IPS DF 4.7 (cell line): ENCODE measurements at regions not wholly inside any gene's neighbourhood (a gene's known extent, or its start where the extent isn't known, plus 50 kb on each side); places are given as distances from the start of the nearest gene placed in this dataset.

Experiments used
- DNase-seq: peaks from one replicate; pipeline ENCODE4 v3.0.0-alpha.2; 2013; ENCODE audit warnings: low spot score; ENCODE audit errors: extremely low read depth

DNA sequence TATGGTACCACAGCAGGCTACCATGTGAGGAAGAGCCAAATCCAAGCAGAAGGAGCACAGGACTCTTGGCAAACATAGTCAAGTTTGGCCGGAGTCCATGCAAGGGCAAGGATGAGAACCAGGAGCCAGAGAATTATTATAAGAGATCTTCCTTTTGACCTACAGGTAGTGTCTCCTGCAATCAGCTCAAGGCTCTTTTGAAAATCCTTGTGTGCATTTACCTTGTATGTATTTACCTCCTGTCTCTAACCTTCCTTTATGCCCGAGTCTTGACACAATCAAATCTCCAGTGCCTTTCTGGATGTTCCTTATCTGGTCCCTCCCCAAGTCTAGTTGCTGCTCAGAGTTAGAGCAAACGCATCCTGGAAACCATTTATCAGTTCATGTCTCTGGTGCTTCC, 855.0 kb upstream of the CELF4 start:
- no peak for DNase-seq

DNA sequence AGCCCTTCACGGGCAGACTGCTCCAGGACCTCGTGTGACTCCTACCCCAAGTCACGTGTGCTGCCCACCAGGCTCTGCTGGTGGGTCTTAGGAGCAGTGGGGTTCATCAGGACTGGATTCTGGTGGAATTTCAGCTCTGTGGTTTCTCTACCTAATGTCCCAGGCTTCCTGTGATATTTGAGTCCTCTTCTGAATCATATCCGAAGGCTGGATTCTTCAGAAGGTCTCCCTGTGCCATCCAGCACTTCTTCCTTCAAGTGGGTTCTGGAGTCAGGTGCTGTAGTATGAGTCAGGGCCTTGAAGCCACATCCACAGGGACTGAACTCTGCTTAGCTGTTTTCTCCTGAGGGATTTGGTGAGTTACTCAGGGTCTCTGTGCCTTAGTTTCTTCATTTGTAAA, 850.2 kb upstream of the CELF4 start:
- no peak for DNase-seq

DNA sequence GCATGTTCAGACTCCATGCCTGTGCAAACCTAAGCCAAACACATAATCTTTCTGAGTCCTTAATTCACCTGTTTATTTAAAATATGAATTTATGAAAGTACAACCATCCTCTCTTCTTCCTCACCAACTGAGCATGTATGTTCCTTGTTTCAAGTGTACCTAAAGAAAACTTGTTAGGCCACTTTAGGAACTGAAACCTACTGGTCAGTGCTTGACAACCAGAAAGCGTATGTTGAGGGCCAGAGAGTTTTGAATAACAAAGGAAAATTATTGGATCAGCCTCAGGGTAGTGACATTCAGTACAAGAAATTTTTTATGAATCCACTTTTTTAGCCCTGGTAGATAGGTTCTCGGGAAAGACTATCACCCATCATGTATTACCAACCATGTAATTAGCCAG, 847.6 kb upstream of the CELF4 start:
- no peak for DNase-seq

DNA sequence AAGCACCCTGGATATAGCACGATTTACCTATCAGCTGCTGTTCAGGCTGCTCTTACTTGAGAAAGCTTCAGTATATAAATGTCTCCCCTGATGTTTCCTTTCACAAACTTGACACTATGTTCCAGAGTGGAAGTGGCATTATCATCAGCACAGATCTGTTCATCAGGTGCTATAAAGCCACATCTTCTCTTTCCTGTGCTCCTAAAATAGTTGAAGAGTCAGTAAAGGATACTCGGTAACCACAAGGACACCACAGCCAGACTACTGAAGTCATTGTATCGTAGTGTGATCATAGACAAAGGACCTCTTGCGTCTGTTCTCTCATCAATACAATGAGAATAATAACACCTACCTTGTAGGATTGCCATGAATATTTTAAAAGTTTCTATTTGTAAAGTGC, 841.0 kb upstream of the CELF4 start:
- no peak for DNase-seq

DNA sequence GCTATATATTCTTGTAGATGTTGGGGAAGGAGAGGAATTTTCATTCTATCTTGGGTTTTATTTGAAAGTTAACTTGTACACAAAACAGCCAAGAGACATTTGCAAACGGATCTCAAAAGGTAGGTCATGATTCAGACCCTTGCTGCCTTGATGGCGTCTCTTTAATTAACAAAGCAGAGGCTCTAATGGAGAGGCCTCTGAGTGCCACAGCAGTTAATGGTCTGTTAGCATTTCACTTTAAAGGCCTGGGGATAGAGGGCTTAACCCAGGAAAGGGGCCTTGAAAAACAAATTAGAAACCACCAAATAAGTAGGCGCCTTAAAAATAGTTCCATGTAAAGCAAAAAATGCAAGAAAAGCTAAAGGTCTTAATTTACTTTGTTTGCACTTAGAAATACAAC, 836.9 kb upstream of the CELF4 start:
- DNase-seq: no peak

DNA sequence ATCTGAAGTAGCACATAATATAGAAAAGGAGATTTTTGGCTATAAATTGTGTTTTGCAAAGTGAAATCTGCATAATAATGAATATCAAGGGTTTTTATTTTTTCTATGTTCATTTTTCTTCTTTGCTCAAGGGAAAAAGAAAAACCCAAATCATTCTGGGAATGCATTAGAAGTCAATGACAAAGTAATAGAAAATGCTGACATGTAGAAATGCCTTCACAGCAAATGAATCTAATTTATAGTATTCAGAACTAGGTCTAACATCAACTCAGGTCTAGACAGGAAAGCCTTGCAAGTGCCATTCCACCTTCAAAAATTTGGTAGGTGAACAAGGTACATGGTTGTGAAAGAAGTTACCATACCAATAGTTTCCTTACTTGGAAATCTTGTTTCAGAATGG, 831.5 kb upstream of the CELF4 start:
- no peak for DNase-seq

DNA sequence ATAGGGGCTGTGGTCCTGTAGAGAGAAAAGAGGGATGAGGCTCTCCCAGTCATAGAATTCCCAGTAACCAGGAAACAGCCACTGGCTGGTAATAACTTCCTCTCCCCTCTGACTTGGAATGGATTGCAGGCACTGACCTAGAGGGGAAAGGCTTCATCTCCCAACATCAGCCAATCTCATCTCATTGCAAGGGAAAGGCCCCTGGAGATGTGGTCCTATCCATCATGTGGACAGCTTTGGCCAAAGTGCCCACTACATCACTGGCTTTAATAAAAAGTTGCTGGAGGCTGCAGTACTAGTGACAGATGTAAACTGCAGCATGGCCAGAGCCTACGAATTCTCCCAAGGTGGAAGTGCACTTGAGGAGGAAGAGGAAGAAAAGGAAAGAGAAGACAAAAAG, 820.5 kb upstream of the CELF4 start:
- no peak for DNase-seq

DNA sequence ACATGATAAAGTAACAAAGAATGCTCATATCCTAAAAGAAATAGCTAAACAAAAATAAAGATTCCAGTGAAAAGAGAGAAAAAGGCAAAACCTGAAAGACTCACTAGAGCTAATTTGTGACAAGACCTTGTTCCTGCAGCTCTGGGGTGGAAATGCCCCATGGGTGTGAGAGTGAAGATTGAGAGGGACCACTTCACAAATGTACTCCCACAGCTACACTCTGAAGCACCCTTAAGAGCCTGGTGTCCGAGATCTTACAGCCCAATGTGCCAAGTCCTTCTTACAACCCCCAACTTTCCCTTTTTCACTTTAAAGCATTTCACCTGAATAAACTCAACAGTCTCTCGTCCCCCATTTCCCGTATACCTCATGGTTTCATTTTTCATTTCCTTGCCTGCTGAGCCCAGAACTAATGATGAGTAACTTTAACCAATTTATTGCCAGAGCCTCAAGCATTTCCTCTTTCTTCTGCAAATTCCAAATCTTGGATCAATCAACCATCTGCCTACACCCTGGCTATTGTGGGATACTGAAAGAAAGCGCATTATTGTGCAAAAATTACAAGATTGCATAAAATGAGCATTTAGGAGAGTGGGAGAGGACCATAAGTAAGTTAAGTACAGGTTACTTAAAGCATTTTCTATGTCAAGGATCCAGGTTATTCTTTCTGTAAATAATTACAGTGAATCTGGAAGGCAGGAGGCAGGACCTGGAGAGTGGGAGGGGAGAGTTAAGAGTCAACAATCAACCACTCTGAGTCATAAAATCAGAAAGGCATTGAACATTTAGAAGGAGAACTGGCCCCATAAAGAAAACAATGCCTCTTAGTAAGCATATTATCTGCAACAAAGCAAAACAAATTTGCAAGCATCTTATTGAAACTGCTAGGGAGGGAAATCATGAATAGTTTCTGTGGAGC, 804.4 kb upstream of the CELF4 start:
- no peak for DNase-seq

DNA sequence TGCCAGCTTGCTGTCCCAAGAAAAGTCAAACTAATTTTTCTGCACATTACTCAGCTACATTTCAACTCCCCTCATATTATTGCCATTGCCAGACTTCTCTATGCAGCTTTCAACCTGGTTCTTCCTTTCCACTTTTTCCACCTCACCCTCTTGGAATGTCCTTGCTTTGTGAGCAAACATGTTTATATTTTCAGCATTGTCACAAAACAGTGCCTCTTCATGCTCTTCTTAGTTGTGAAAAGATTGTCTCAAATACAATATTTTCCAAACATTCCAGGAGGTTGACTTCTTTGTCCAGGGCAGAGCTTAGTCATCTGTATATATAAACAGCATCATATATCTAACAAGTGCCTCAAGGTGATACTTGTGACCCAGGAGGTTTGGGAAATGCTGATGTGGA, 803.3 kb upstream of the CELF4 start:
- DNase-seq: no peak

DNA sequence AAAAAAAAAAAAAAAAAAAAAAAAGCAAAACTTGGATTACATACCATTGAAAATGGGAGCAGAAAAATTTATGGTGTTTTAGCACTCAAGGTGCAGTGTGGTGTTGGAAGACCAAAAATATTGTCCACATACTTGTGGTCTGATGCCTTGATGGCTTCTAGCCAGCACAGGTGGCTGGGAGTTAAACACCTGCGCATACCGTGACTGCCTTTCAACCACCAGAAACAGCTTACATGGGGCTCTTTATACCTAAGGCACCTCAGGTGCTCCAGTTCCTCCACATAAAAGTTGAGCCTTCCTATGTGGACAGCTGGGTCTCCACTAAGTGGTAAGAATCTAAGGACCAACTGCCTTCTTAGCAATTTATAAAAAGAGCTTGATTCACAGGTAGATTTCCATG, 802.6 kb upstream of the CELF4 start:
- no peak for DNase-seq

DNA sequence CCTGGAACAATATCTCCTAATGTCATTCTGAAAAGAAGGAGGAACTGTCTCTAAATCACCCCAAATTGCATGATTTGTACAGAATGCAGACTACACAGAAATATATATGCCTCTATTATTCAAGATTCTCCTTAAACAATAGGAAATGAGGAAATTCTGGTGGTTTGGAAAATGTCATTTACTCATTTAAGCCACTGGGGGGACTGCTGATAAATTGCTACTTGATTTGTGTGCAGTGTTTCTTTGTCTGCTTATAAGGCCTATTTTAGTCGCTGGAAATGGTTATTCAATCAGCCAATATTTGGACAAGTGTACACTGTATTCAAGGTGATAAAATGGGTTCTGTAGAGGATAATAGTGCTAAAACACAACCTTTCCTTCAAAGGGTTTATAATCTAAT, 801.9 kb upstream of the CELF4 start:
- no peak for DNase-seq

DNA sequence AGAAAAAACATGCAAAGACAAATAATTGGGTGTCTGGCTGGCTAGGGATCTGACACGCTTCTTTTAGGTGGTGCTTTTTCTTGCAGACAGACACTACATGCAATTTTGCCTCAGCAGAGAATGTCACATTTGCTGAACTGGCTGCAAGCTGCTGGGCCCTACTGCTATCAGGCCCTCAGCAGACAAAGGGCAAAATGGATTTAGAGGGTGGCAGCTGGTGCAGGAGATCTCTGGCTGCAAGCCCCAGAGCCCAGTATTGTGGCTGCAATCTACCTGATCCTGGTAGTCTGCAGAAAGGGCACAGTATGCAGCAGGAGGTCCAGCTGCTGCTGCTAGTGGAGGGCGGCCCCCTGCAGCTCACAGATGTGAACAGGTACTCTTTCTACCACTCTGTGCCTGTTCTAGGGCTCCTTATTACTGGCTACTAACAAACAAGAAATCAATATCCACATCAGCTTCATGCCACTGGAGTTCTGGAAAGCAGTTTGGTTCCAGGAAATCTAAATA, 796.7 kb upstream of the CELF4 start:
- DNase-seq: no peak

DNA sequence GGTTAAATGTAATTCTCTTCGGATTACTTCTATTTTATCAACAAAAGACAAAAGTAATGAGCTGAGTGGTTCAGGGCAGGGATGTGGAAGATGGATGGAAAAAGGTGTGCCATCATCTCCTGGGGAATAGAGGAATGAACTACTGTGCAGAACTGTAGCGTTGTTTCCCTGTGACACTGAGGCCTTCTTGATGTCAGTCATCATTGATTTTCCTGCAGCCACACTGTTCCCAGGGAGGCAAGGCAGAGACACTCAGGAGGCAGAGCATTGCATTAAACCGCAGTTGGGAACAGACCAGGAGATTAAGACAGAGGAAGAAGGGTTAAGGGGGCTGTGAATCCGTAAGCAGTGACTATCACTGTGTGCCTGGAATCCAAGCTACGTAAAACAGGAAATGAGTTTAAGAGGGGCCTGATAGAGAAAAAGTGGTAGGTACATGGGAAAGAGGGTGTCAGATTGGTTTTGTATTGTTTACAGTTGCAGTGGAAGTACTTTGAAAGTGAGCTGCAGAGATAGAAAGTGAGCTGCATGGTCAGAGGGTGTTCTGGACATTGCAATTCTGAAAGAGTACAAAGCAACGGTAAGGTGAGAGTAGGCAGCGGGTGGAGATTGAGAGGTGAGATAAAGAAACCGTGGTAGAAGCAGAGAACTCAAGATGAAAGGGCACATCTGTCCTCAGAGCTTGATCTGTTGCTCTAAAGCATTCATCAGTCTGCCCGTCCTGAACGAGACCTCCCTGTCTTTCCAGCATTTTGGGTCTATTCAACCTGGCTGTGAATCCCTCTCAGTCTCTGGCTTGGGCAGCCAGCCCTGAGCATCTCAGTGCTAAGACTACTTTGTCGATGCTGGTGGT, 793.4 kb upstream of the CELF4 start:
- DNase-seq: no peak

DNA sequence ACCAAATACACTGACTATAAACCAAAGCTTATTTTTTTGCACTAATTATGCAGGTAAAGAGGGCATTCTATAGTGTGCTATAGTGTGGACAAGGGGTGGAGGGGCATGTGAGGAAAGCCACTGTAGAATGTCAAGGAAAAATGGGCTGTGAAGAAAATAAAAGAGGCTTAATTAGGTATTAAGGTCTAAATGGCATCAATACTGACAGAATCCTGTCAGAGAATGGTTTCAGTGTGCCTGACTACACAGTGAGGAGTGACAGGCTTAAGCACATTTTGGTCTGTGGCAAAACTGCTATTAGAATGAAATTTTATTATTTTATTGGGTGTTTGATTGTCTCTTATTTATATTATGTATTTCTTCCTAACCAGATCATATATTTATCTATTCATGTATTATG, 787.6 kb upstream of the CELF4 start:
- DNase-seq: no peak

DNA sequence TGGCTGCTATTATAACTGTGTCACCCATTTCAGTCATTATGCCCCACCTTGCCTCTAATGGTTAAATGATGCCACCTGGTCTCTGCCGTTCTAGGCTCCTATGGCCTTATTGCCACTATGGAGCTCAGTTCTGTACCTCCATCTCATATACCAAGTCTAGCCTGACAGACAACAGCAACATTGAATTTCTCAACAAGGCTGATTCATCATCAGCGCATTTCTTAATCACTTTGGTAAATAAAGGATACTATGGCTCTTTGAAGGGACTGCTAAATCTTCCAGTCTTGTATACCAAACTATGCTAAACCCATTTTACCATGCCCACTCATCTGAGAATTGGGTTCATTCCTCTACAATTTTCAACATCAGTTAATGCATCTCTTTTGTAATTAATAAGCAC, 784.5 kb upstream of the CELF4 start:
- no peak for DNase-seq

DNA sequence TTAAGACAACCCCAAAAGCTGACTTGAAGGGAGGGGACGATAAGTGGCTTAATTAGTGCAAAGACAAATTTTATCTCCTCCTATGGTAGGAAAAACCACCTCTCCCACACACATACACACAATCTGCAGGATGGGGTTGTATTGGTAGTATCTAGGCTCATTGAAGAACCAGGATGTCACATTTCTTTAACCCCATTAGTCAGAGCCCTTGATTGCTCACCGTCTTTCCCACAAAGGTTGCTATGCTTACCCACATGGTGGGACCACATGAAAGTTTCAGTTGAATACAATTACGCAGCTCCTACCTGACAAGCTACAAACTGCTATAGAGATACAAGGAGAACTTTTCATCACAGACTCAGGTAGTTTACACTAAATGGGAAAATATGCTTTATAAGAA, 765.0 kb upstream of the CELF4 start:
- no peak for DNase-seq

DNA sequence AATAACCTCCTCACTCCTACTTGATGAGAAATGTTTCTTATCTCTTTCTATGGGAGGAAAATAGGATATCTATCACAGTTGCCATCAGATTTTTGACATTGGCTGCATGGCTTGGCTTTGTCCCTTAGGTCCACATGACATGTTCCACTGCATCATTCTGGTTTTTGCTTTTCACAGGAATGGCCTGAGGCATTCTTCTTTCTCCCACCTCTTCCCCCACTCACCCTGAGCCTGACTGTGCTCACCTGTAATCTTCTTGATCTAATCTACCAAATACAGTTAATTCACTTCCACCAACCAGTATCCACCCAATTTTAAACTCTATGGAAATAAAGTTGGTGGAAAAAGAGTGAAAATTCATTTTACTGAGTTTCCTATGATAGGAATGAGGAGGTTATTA, 763.5 kb upstream of the CELF4 start:
- DNase-seq: no peak

DNA sequence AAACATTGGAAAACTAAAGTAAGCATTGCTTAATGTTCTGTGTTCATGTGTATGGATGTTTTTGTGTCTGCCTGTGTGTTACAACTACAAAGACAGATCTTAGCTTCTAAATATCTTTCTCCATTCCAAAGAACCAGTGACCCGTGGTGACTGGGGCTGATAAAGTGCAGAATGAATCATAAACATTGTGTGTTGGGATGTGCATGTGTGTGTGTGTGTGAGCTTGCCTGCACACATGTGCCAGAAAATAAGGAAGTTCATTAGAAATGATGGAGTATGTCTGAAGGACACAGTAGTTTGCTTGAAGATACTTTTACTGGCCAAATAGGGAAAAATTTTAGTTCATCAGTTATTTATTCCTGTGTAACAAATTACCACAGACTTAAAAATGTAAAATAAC, 756.6 kb upstream of the CELF4 start:
- DNase-seq: no peak

DNA sequence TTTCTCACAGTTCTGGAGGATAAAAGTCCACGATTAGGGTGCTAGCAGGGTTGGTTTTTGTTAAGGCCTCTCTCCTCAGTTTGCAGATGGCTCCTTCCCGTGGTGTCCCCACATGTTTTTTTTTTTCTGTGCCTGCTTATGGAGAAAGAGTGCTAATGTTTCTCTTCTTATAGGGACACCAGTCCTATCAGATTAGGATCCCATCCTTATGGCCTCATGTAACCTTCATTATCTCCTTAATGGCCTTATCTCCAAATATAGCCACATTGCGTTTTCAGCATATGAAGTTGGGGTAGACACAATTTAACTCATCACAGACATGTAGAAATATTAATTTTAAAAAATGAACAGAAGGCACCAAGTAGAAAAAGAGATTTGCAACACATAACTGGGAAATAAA, 755.7 kb upstream of the CELF4 start:
- no peak for DNase-seq

DNA sequence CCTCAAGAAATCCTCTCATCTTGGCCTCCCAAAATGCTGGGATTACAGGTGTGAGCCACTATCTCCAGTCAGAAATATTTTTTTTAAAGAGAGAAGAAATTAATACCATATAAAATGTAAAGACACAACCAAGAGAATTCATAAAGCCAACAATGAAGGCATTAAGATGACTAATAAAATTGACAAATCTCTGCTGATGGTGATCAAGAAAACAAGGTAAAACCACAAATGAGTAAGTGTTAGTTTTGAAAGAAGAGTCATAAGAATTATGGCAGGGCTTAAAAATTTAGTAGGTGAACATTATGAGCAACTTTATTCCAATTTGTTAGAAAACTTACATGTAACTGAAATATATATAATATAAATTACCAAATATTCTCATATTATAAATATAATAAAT, 752.8 kb upstream of the CELF4 start:
- no peak for DNase-seq

DNA sequence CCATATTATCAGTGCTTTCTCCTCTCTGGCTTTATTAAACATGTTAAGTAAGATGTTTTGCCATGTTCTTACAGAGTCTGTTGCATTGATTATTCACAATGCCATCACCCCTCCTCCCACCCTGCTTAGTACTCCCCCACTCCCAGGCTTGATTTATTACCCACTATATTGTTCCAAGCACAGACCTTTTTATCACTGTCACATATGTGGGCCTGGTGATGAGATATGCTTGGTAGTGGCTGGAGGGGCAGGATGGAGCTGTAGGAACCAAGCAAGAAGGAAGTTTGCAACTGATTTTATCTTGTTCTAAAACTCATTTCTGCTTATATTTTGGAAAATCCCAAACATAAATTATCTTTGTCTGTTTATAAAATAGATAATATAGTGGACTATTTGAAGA, 748.2 kb upstream of the CELF4 start:
- no peak for DNase-seq

DNA sequence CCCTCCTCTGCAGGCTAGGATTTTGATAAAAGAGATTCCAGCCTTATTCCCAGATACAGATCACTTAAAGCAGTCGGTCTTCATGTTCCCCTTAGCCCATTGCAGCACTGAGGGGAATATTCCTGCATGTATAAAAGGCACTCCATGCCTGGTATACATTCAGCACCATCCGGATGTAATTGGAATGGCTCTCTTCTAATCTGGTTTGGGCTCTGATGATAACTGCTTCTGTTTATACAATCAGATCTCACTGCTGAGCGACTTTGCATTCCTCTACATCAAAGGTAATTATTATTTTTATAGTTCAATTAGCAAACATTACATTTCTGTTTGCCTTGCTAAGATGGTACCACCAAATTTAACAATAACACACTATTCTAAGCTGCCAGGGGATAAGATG, 746.9 kb upstream of the CELF4 start:
- no peak for DNase-seq

DNA sequence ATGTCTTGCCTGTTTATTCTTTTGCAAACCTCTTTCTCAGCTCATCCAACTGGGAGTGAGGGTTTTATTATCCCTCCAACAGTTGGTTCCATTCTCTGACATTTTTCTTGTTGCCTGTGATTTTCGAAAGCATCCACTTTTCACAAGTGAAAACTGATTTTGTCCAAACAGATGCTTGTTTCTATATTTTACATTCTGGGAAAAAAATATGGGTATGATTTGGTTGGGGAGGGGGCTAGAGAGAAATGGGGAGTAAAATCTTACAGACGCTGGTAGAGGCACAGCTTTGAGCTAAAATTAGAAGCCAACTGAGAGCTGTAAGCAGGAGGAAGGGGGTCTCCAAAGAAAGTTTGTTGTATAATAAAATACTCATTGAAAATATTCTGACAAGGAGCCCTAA, 745.3 kb upstream of the CELF4 start:
- no peak for DNase-seq
